ENCODE measurements at regions not wholly inside any gene's neighbourhood (a gene's known extent, or its start where the extent isn't known, plus 50 kb on each side); places are given as distances from the start of the nearest gene placed in this dataset.

DNA sequence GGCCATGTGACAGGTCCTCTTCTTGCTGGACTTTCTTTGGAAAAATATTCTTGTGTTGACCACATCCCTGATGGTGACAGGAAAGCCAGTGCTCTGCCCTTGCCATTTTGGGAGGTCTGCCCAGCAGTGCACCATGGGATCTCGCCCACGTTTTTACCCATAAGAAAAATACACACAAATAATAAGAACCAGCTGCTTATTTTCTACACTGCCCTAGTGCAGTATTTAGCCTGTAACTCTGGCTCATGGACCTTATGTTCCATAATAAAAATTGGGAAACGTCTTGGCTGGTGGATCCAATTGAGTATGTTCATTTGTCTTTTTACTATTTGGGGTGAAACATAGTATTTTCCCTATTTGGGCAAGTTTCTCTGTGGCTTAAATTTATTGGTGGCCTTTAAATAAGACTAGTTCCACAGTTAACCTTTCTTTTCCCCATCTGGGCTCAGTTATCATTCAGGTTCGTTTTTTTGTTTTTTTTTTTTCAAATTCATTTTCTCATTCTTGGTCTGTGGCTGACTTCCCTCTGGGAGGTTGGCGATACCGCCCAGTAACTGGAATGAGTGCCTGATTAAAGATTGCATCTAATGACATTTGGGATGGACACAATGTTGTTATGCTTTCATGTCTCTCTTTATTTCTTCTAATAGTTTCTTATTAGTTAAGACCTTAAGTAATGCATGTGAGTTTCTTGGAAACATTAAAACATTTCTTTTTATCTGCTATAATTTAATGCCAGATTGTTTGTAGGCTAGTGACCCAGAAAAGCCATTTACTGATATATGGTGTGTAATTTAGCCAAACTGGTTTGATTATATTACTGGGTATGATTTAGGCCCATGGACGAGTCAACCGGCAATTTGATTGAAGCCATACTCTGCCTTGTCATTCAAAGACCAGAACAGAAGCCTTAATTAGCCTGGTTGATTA lies 163.7 kb downstream of the FGF10 start:
- H3K36me3 ChIP-seq: no peaks in the 10 kb centered on the region
- H3K4me3 ChIP-seq: no peak overlapping the region
- H3K9me3 ChIP-seq: no peaks in the 10 kb centered on the region
- TF ChIP-seq CTCF (IDR thresholded peaks at IDR 0.05): no peak
- no peaks in the 10 kb centered on the region for H3K4me1 ChIP-seq
- DNase-seq (ENCODE audit: low spot score in 2 of 2): no peak
- H3K27me3 ChIP-seq: no peaks in the 10 kb centered on the region
- intact Hi-C loops (cut with DNase I): no loop called here
- H3K27ac ChIP-seq: no peak overlapping the region

GRCh38 chr5:44199408-44199807 lies 189.8 kb downstream of the FGF10 start:
- no peak for TF ChIP-seq CTCF (IDR thresholded peaks at IDR 0.05)
- Histone ChIP-seq H3K9me3 (peaks cover 0 to 15% of the 10 kb centered on the region in 2 donors), H3K27ac (no peak overlapping the region), H3K27me3 (no peaks in the 10 kb centered on the region), H3K4me1 (no peaks in the 10 kb centered on the region), H3K36me3 (no peaks in the 10 kb centered on the region), H3K4me3 (no peak overlapping the region)
- no peak for DNase-seq (ENCODE audit: low spot score in 2 of 2)
- intact Hi-C loops (cut with DNase I): no loop called here

GRCh38 chr5:44189255-44189654 lies 200.0 kb downstream of the FGF10 start:
- Histone ChIP-seq H3K27ac (no peak overlapping the region), H3K4me1 (no peaks in the 10 kb centered on the region), H3K27me3 (no peaks in the 10 kb centered on the region), H3K9me3 (no peaks in the 10 kb centered on the region), H3K36me3 (no peaks in the 10 kb centered on the region), H3K4me3 (no peak overlapping the region)
- no peak for DNase-seq (ENCODE audit: low spot score in 2 of 2)
- intact Hi-C loops (cut with DNase I): no loop called here
- TF ChIP-seq CTCF (IDR thresholded peaks at IDR 0.05): no peak

- Histone ChIP-seq H3K4me1 (no peaks in the 10 kb centered on the region), H3K36me3 (no peaks in the 10 kb centered on the region), H3K4me3 (no peak overlapping the region), H3K9me3 (no peaks in the 10 kb centered on the region), H3K27me3 (no peaks in the 10 kb centered on the region), H3K27ac (no peak overlapping the region)
- no peak for DNase-seq (ENCODE audit: low spot score in 2 of 2)
- intact Hi-C loops (cut with DNase I): no loop called here
- TF ChIP-seq CTCF (IDR thresholded peaks at IDR 0.05): no peak
Measured at GRCh38 chr5:44187973-44188372, 201.2 kb downstream of the FGF10 start.

DNA sequence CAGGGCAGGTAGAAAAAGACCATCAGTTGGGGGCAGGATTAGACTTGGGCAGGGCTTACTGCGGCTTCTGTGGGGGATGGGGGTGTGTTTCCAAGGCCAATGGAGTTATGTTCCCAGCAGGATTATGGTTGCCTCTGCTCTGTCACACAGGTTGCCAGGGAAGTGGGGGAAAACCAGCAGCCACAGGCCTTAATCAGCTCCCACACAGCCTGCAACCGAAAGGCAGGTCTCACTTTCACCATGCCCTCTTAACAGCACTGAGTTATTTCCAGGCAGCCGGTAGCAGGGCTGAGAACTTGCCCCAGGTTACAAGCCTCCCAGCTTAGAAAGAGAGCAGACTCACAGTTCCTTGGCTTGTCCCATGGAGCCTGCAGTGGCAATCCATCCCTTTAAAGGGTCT lies 205.5 kb downstream of the FGF10 start:
- no peak overlapping the region for H3K27ac ChIP-seq
- no peaks in the 10 kb centered on the region for H3K27me3 ChIP-seq
- no peaks in the 10 kb centered on the region for H3K4me1 ChIP-seq
- TF ChIP-seq CTCF (IDR thresholded peaks at IDR 0.05): no peak
- no peaks in the 10 kb centered on the region for H3K9me3 ChIP-seq
- intact Hi-C loops (cut with DNase I): no loop called here
- H3K36me3 ChIP-seq: no peaks in the 10 kb centered on the region
- no peak overlapping the region for H3K4me3 ChIP-seq
- no peak for DNase-seq (ENCODE audit: low spot score in 2 of 2)
